ENCODE measurements at regions not wholly inside any gene's neighbourhood (a gene's known extent, or its start where the extent isn't known, plus 50 kb on each side); places are given as distances from the start of the nearest gene placed in this dataset.
"Not testable (repeated sequence)": the region's sequence is repeated elsewhere in the genome, so short reads cannot be mapped to it uniquely, and the experiment has no call there.

- no peak for TF ChIP-seq CTCF (IDR thresholded peaks at IDR 0.05; ENCODE audit: unreplicated experiment)
- BruUV-seq (replicated peaks): no TSS peak
- no peaks in the 10 kb centered on the region for H3K36me3 Mint-ChIP-seq (ENCODE audit: insufficient read depth, unreplicated experiment)
- no peaks in the 10 kb centered on the region for H3K27me3 Mint-ChIP-seq (ENCODE audit: insufficient read depth, unreplicated experiment)
- H3K27ac Mint-ChIP-seq (ENCODE audit: low read depth, unreplicated experiment): no peak overlapping the region
- no peaks in the 10 kb centered on the region for H3K9me3 Mint-ChIP-seq (ENCODE audit: unreplicated experiment)
- CTCF ChIA-PET: interaction anchor here (0.5 kb wide), 1 partner anchor 164 kb away, joined by 4 read pairs; no protein-coding TSS in a partner anchor
- no peaks in the 10 kb centered on the region for H3K4me1 Mint-ChIP-seq (ENCODE audit: insufficient read depth, unreplicated experiment)
- no peak overlapping the region for H3K4me3 Mint-ChIP-seq (ENCODE audit: unreplicated experiment)
- POLR2A ChIA-PET: no interaction called here
- no peak for DNase-seq (ENCODE audit: unreplicated experiment)
- intact Hi-C loops (cut with micrococcal nuclease): no loop called here
Observed at GRCh38 chr2:66252109-66252508, 182.8 kb upstream of the MEIS1 start.

- no peaks in the 10 kb centered on the region for H3K9me3 Mint-ChIP-seq (ENCODE audit: unreplicated experiment)
- no peak overlapping the region for H3K27ac Mint-ChIP-seq (ENCODE audit: low read depth, unreplicated experiment)
- no peaks in the 10 kb centered on the region for H3K4me1 Mint-ChIP-seq (ENCODE audit: insufficient read depth, unreplicated experiment)
- no peak for TF ChIP-seq CTCF (IDR thresholded peaks at IDR 0.05; ENCODE audit: unreplicated experiment)
- DNase-seq (ENCODE audit: unreplicated experiment): no peak
- H3K27me3 Mint-ChIP-seq (ENCODE audit: insufficient read depth, unreplicated experiment): no peaks in the 10 kb centered on the region
- no TSS peak for BruUV-seq (replicated peaks)
- intact Hi-C loops (cut with micrococcal nuclease): no loop called here
- no peak overlapping the region for H3K4me3 Mint-ChIP-seq (ENCODE audit: unreplicated experiment)
- ChIA-PET CTCF (no interaction called here), POLR2A (no interaction called here)
- no peaks in the 10 kb centered on the region for H3K36me3 Mint-ChIP-seq (ENCODE audit: insufficient read depth, unreplicated experiment)
Observed at GRCh38 chr2:66251573-66251972, 183.4 kb upstream of the MEIS1 start.

- H3K36me3 Mint-ChIP-seq (ENCODE audit: insufficient read depth, unreplicated experiment); DNase-seq (ENCODE audit: unreplicated experiment); H3K4me3 Mint-ChIP-seq (ENCODE audit: unreplicated experiment); POLR2A ChIA-PET; H3K4me1 Mint-ChIP-seq (ENCODE audit: insufficient read depth, unreplicated experiment); H3K27me3 Mint-ChIP-seq (ENCODE audit: insufficient read depth, unreplicated experiment); H3K9me3 Mint-ChIP-seq (ENCODE audit: unreplicated experiment); H3K27ac Mint-ChIP-seq (ENCODE audit: low read depth, unreplicated experiment); intact Hi-C loops (cut with micrococcal nuclease); BruUV-seq (replicated peaks); CTCF ChIA-PET: not testable (repeated sequence)
Observed at GRCh38 chr2:66249089-66249488, 185.8 kb upstream of the MEIS1 start.

- H3K27me3 Mint-ChIP-seq (ENCODE audit: insufficient read depth, unreplicated experiment); intact Hi-C loops (cut with micrococcal nuclease); H3K4me3 Mint-ChIP-seq (ENCODE audit: unreplicated experiment); CTCF ChIA-PET; POLR2A ChIA-PET; DNase-seq (ENCODE audit: unreplicated experiment); BruUV-seq (replicated peaks); H3K36me3 Mint-ChIP-seq (ENCODE audit: insufficient read depth, unreplicated experiment); H3K9me3 Mint-ChIP-seq (ENCODE audit: unreplicated experiment): not testable (repeated sequence)
- peaks cover 19% of the 10 kb centered on the region for H3K4me1 Mint-ChIP-seq (ENCODE audit: insufficient read depth, unreplicated experiment)
- peak overlapping the region; percentile 79 for H3K27ac Mint-ChIP-seq (ENCODE audit: low read depth, unreplicated experiment)
Observed at GRCh38 chr2:66243809-66244208, 191.1 kb upstream of the MEIS1 start.

- Mint-ChIP-seq H3K27ac (ENCODE audit: low read depth, unreplicated experiment) (peak overlapping the region; percentile 79), H3K4me1 (ENCODE audit: insufficient read depth, unreplicated experiment) (peaks cover 20% of the 10 kb centered on the region)
- POLR2A ChIA-PET: interaction anchor here (0.6 to 1.9 kb wide), 7 partner anchors 13 to 305 kb away, joined by 3 to 4 read pairs (median 4); no protein-coding TSS in a partner anchor
- BruUV-seq (replicated peaks); H3K9me3 Mint-ChIP-seq (ENCODE audit: unreplicated experiment); H3K27me3 Mint-ChIP-seq (ENCODE audit: insufficient read depth, unreplicated experiment); H3K4me3 Mint-ChIP-seq (ENCODE audit: unreplicated experiment); intact Hi-C loops (cut with micrococcal nuclease); H3K36me3 Mint-ChIP-seq (ENCODE audit: insufficient read depth, unreplicated experiment): not testable (repeated sequence)
- CTCF ChIA-PET: interaction anchor here (0.7 to 1.1 kb wide), 2 partner anchors 27 to 181 kb away, joined by 3 read pairs; no protein-coding TSS in a partner anchor
- DNase-seq (ENCODE audit: unreplicated experiment): peak; percentile 67
Observed at GRCh38 chr2:66242888-66243287, 192.0 kb upstream of the MEIS1 start.

All from MCF 10A (cell line).